OCI-LY7 (cell line): ENCODE measurements at regions not wholly inside any gene's neighbourhood (a gene's known extent, or its start where the extent isn't known, plus 50 kb on each side); places are given as distances from the start of the nearest gene placed in this dataset.

Source experiments
- EZH2phosphoT487 ChIP-seq: fragments of 200-600 bp; sonication (generic); IDR thresholded peaks from 2 replicates; pipeline ENCODE4 v1.6.1; 2018; ENCODE audit warnings: low read depth, borderline replicate concordance, mild to moderate bottlenecking, mixed run types, antibody characterized with exemption, low read length, moderate library complexity, mixed read lengths
- TF ChIP-seq, protein P1 (sequence below): fragments of 200-600 bp; sonication (generic); conservative IDR thresholded peaks from 2 replicates; pipeline ENCODE4 v1.5.1; 2014; ENCODE audit warnings: mild to moderate bottlenecking, antibody characterized with exemption, low read length, moderate library complexity, mixed read lengths

DNA sequence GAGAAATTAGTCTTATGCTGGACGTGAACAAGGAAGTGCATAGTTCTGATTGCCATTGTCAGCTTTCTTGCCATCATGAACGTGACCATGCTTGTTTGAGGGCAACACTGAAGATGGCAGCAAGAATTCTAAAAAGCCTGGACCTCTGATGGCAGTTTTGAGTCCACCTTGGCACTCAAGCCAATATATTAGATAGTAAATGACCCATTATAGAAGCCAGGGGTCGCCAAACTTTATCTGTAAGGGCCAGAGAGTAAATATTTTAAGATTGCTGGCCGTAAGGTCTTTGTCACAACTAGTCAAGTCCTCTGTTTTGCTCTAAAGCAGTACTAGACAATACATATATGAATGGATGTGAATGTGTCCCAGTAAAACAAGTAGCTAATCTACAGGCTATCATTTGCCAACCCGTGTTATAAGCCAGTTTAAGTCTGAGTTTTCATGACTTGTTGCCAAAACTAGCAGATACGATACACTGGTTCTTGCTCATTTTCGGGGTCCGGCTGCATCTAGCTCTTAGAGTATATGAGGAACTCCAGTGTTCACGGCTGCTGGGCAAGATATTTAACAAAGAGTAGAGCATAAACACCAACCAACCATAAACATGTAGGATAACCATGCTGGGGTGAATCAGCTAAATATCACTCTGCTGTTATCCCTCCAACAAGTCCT, 73.1 kb upstream of the PELI1 start:
- TF ChIP-seq, protein P1, sequence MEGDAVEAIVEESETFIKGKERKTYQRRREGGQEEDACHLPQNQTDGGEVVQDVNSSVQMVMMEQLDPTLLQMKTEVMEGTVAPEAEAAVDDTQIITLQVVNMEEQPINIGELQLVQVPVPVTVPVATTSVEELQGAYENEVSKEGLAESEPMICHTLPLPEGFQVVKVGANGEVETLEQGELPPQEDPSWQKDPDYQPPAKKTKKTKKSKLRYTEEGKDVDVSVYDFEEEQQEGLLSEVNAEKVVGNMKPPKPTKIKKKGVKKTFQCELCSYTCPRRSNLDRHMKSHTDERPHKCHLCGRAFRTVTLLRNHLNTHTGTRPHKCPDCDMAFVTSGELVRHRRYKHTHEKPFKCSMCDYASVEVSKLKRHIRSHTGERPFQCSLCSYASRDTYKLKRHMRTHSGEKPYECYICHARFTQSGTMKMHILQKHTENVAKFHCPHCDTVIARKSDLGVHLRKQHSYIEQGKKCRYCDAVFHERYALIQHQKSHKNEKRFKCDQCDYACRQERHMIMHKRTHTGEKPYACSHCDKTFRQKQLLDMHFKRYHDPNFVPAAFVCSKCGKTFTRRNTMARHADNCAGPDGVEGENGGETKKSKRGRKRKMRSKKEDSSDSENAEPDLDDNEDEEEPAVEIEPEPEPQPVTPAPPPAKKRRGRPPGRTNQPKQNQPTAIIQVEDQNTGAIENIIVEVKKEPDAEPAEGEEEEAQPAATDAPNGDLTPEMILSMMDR, result peak; percentile 54
- TF ChIP-seq EZH2phosphoT487, result no peak
